ENCODE measurements at regions not wholly inside any gene's neighbourhood (a gene's known extent, or its start where the extent isn't known, plus 50 kb on each side); places are given as distances from the start of the nearest gene placed in this dataset.

- TF ChIP-seq BHLHE40 (IDR thresholded peaks at IDR 0.05; ENCODE audit: borderline replicate concordance), result no peak
- TF ChIP-seq FOXA1 (IDR thresholded peaks at IDR 0.05), result no peak
- no peak for TF ChIP-seq FOXM1 (IDR thresholded peaks at IDR 0.05; ENCODE audit: borderline replicate concordance)
- TF ChIP-seq HDGF (IDR thresholded peaks at IDR 0.05; ENCODE audit: borderline replicate concordance), result no peak
- no peak for TF ChIP-seq SP1 (IDR thresholded peaks at IDR 0.05)
- TF ChIP-seq CTBP1 (IDR thresholded peaks at IDR 0.05; ENCODE audit: borderline replicate concordance), result no peak
- TF ChIP-seq TARDBP (IDR thresholded peaks at IDR 0.05), result no peak
- TF ChIP-seq ELF4 (IDR thresholded peaks at IDR 0.05), result no peak
- no peak for TF ChIP-seq LEF1 (IDR thresholded peaks at IDR 0.05; ENCODE audit: borderline replicate concordance)
Measured at GRCh38 chr3:109392293-109392692, 54.9 kb upstream of the DPPA4 start.
